ENCODE measurements at regions not wholly inside any gene's neighbourhood (a gene's known extent, or its start where the extent isn't known, plus 50 kb on each side); places are given as distances from the start of the nearest gene placed in this dataset.
"Not testable (repeated sequence)": the region's sequence is repeated elsewhere in the genome, so short reads cannot be mapped to it uniquely, and the experiment has no call there.

DNA sequence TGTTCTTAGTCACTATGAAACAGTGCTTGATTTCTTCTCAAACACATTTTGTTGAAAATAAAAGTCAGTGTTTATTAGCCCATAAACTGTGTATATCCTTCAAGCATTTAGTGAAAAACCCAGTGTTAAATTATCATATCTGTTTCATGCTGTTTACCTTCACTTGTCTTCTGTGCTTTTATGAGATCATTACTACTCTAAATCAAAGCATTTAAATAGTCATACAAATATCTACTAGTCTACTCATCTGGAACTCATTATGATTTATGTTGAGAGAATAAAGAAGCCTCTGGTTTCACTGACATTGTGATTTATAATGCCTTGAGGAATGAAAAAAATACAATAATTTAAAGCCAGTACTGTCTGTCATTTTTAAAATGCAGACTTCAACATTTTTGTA lies 366.5 kb downstream of the SLCO4C1 start:
- DNase-seq (ENCODE audit: low spot score) = no peak

DNA sequence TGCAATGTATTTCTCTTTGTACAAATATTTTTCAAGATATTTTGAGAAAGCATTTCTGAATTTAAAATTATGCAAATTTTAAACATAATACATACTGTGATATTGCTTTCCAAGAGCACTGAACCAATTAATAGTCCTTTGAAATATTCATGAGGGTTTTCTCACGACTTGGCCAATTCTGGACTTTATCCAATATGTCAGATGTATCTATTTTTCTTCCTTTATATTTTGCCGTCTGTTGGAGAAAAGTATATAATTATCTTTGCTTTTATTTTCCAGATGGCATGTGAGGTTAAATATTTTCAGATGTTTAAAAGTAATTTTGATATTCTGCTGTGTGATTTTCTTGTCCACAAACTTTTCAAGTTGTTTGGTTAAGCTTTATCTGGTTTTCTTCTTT lies 378.9 kb downstream of the SLCO4C1 start:
- DNase-seq (ENCODE audit: low spot score) = no peak

DNA sequence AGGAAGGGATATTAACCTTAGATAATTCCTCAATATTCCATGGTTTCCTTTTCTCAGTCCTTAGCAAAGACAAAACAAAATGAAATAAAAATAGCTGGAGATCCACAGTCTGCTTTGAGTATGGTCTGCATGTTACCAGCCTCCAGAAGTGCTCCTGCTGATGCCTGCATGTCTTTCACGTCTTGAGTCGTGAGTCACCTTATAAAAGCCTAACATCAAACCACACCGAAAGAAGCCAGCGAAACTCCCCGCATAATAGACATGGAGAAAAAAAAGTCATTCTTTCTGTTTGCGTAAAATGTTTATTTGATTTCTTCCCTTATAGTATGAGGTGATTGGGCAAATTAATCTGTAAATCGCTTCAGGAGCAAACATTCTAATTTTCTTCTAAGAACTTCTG lies 380.5 kb downstream of the SLCO4C1 start:
- DNase-seq (ENCODE audit: low spot score) = peak; percentile 14

DNA sequence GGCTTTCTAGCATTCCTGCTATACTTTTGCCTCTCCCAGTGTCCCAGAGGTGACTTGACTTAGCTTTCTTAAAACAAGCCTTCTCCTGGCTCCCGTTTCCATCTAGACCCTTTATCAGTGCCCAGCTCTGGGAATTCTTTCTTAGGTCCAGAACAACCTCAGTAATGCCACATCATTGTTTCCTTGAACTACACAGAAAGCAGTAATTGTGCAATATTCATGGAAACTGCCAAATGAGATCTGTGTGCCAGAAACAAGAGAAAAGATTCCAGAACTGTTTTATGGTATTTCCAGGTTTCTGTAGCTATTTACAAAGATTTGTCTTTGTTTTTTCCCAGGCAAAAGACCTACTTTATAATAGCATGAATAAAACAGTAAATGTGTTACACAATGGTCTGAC lies 391.3 kb downstream of the SLCO4C1 start:
- DNase-seq (ENCODE audit: low spot score) = no peak

DNA sequence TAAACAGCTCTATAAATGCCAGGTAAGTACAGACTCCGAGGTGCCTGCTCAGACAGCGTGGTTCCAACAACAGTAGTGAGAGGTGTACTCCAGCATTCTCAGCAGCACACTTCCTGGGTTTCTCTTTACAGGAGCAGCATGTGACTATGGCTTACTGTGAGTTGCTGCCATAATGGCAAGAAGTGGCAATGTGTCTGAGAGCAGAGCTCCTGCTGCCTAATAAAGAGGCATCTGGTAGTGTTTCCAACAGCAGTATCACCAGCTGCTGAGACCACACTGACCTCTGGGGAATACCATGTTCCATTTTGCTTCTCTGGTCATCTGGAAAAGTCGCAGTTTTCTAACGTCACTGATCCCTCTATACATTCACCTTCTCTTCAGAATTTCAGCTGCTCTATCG lies 398.2 kb downstream of the SLCO4C1 start:
- peak; percentile 19 for DNase-seq (ENCODE audit: low spot score)

DNA sequence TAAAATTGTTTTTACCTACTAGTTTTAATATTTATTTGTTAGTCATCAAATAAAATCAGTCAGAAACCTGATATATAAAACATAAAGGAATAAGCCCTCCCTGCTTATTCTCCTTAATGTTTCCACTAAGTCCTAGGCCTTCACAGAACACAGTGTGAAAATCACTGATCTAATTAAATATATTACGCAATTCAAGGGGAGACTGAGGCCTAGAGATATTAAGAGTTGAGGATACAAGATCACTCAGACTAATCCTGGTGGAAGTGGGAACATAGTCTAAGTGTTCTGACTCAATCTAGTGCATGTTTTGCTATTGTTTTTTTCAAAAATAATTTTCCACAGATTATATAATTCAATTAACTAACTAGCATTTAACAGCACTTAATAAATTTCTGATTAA lies 401.1 kb downstream of the SLCO4C1 start:
- no peak for DNase-seq (ENCODE audit: low spot score)

DNA sequence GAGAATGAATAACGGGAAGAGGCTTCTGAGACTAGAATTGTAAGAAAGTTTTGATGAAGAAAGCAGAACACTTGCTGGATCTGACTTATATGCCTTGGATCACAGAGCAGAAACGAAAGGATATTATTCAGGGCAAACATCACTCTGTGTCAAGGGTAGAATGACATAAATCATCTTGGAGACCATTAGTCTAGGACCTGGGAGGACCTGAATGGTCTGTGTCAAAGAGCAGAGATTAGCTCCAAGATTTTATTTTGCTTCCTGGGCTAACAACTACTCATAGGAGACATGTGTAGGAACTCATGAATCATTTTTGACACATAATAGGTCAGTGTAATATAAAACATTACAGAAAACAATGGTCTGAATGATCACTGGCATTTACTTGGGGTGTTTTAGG lies 417.9 kb downstream of the SLCO4C1 start:
- DNase-seq (ENCODE audit: low spot score) = peak; percentile 7

DNA sequence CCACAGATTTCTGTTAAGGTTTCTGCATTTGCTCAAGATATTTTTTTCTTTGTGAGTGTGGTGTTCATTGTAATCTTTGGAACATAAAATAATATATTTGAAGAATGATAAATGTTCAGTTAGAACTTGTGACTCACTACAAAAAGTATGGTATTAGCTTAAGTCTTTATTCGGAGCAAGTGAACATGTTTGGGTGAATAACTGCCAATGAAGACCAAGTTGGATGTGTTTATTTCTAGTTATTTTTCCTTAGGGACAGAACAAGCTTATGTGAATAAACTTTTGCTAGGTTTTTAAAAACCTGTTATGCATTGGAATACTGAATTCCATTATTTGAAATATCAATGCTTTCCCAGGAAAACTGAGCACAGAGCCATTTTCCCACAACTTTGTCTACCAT lies 418.6 kb downstream of the SLCO4C1 start:
- DNase-seq (ENCODE audit: low spot score) = no peak

DNA sequence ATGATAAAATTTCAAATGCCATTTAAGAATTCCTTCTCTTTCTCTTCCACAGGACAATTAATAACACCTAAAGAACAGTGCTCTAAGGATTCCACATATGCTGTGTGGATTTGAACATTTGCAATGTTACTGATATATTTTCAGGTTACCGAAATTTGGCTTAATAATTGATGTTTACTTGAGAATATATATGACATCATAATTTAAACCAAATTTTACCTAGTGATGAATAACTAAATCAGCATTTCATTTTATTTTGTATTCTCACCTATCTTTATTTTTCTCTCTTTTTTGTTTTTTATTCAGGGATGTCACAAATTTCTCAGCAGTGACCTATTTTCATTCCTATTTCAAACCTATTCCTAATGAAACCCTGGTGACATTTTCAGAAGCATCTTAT lies 429.6 kb downstream of the SLCO4C1 start:
- DNase-seq (ENCODE audit: low spot score) = no peak

DNA sequence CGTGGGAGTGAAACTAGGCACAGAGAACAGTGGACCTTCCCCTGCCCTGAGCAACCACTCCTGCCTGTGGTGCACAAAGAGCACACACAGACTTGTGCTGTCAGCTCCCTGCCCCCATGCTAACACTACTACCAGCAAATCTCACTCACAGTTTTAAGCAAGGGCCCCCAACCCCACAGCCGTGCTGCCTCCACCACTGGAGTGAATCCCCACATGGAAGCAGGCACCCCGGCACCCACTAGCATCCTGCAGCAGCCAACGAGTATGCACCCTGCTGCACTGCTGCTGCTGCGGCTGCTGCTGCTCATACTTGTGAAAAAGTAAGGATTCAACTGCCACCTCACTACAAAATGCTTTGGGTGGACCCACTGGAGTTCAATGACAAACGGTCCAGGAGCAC lies 435.5 kb downstream of the SLCO4C1 start:
- no peak for DNase-seq (ENCODE audit: low spot score)

DNA sequence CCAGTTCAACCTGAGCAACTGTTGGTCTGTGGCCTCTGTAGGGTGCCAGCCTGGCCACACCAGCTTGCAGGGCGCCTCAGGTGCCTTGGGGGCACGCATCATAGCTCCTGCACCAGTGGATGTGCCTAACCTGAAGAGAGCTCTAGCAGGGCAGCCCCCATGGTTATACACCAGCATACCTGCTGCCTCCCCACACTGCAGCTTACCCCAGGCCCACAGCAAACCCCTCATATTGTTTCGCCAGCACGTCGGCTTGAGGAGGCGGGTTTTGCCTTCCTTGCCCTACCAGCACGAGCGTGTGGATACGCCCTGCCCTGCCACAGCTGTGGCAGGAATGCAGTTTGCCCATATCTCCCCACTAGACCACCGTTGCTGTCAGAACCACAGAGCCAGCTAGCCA lies 435.9 kb downstream of the SLCO4C1 start:
- no peak for DNase-seq (ENCODE audit: low spot score)

DNA sequence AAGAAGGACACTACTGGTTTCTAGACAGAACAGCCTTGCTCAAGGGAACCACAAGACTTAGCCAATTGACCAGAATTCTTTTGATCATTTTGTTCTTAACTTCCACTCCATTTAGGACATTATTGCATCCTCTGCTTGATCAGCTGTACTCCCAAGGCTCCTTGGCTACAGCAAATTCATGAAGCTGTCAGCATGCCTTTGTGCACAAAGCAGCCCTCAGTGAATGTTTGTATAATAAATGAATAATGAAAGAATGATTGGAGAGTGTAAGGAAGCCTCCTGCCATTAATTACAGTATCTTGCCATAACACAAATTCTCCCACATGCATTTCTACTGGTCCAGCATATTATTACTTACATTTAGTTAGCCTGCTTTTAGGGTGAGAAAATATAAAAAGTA lies 449.6 kb downstream of the SLCO4C1 start:
- DNase-seq (ENCODE audit: low spot score) = no peak

DNA sequence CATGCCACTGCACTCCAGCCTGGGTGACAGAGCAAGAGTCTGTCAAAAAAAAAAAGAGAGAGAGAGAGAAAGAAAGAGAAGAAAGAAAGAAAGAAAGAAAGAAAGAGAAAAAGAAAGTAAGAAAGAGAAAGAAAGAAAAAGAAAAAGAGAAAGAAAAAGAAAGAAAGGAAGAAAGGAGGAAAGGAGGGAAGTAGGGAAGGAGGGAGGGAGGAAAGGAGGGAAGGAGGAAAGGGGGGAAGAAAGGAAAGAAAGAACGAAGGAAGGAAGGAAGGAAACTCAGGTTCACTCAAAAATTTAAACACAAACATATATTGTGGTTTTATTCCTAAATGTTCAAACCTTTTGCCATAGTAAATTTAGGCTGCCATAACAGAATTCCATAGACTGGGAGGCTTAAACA lies 453.0 kb downstream of the SLCO4C1 start:
- DNase-seq (ENCODE audit: low spot score) = no peak

DNA sequence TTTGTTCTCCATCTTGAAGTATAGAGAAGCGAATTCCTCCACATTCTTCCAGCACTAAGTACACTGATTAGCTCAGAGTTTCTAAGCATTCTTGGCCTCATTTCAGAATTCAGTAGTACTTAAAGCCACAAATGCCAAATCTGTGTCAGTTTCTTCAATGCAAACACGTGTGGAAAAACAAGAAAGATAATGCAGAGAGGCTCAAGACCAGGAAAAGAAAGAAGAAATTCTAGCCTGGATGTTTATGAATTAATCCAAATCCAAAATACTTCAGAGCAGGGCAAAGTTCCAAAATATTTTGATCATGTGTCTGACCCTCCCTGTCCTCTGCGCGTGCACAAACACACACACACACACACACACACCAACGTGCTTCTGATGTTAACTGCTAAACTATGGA lies 457.6 kb downstream of the SLCO4C1 start:
- DNase-seq (ENCODE audit: low spot score) = no peak

DNA sequence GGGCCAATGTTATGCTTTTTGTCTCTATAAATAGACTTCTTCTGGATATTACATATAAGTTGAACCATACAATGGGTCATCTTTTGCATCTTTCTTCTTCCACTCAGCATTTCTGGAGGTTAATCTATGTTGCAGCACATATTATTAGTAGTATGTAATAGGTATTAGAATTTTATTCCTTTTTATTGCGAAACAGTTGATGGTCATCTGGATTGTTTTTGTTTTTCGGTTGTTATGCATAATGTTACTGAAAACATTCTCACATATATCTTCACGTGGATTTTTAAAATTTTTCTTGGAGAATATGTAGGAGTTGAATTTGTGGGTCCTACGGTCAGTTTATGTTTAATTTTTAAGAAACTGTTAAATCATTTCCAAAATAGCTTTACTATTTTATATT lies 466.8 kb downstream of the SLCO4C1 start:
- DNase-seq (ENCODE audit: low spot score) = no peak

DNA sequence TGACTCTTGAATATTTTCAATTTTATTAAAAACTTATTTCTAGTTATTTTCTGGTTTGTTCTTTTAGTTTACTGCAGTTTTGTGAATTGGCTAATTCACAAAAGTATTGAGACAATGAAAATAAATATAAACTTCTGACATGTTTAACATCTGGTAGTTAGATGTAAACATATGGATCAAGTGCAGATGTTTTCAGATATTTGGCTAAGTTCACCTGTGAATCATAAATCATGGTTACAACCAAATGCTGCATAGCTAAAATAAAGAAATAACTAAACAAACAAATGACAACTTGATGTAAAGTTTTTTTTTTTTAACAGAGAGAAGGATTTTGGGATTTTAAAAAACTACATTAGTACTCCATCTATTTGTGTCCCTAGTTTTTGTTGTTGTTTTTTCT lies 484.6 kb downstream of the SLCO4C1 start:
- no peak for DNase-seq (ENCODE audit: low spot score)

DNA sequence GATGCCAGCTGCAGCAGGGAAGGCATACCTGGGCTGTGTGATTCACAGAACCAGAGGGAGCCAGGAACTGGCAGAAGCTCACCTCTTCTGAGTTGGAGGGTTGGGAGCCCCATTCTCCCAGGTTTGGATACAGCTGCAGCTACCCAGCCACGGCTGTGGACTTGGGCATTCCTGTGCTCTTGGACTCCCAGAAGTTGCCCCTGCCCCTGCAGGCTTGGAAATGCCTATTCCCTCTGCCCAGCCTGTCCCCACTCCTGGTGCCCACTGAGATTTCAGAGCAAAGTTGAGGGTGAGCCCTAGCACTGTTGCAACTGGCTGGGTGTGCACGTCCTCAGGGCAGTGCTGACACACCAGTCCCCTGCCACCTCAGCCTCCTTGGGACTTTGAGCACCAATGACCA lies 489.7 kb downstream of the SLCO4C1 start:
- no peak for DNase-seq (ENCODE audit: low spot score)

DNA sequence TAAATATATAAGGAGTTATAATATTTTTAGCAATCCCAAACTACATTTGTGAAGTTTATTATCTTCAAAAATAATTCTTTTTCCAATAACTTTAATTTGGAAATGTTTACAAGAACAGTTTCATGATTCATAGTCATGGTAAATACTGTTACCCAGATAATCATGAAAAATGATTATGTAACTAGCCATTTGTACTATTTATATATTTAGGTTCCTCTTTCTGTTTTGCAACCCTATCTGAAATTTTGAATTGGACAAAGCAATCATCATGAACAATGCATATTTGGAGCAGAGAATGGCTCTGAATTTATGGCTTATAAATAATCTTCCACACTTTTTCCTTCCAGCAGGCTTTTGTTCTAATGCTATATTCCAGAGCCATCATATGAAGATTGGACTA lies 499.7 kb downstream of the SLCO4C1 start:
- no peak for DNase-seq (ENCODE audit: low spot score)

DNA sequence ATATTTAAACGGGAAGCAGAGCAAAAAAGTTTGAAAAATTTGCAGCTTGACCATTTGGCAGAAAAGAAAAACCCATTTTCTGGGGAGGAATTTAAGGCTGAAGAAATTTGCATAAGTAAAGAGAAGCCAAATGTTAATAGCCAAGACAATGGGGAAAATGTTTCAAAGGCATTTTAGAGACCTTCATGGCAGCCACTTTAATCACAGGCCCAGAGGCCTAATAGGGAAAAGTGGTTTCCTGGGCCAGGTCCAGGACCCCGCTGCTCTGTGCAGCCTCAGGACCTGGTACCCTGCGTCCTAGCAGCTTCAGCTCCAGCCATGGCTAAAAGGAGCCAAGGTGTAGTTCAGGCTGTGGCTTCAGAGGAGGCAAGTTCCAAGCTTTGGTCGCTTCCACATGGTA lies 507.3 kb downstream of the SLCO4C1 start:
- no peak for DNase-seq (ENCODE audit: low spot score)

DNA sequence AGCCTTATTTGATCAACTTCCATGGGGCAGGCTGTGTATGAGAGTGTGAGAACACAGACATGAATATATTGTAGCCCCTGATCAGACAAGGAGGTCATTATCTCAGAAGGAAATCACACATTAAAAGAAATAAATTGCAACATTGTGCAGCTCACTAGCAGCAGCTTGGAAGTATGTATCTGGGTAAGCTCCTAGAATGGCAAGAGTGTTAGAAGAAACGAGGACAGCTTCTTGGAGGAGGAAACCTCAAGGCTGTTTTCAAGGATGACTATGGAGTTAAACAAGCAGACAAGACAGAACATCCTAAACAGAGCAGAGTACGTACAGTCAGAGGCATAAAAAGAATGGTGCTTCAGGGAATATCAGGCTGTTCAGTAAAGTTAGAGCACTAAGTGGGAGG lies 511.0 kb downstream of the SLCO4C1 start:
- no peak for DNase-seq (ENCODE audit: low spot score)

DNA sequence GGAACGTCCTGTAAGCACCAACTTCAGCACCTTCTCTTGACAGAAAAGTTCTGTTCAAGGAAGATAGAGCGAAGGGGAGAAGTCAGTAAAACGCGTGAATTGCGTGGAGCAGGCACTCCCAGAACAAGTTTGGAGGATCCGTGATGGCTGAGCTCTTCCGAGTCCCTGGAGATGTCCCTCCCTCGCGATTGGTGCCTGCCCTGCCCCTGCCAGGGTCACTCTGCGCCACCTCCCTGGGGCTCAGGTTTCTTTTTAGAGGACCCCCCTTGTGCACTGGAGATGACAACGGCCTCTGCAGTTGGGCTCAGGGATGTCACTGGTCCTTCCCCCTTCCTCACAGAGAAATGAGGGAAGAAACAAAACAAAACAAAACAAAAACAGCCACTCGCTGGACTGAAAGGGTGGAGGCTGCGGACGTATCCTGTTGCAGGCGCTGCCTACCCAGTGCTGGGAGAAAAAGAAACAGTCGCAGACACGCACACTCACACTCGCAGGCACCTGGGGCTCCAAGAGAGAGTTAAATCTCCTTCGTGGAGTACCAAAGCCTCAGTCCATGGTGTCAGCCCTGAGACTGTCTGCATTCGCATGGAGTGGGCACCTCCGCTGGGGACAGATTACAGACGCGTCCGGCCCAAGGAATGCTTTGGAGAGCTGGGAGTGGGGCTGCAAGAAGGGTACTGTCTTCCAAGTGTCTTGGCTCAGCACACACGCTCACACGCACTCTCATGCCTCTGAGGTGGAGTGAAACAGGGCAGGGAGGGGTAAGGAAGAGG lies 512.7 kb downstream of the SLCO4C1 start:
- DNase-seq (ENCODE audit: low spot score) = no peak

DNA sequence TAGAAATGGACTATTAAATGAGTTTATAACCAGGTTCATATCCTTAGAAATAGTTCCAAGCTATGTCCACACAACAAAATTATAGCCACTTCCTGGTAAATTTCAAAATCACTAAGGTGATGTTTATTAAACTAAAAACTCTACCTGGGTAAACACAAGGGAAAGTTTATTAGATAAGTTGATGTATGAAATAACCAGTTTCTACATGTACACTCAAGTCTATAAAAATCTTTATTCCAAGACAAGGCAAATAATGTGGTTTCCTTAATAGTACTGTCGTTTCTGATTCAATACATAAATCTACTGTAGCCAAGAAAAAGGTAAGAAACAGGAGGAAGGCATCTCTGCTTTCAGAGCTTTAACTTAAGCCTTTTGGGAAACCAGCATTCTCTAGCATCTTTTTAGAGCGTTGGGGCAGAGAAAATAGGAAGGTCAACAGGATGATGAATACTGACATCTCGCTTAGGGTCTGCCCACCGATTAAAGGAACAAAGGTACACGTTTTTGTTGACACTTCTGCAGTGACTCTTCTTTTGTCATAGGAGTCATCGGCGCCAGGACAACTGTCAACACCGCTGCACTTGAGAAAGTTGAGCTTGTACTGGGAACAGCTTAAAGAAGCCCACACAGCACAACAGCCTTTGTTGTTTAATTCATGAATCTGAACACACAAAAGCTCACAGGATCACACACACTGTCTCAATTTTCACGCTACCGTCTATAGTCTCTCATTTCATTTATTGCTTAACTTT lies 513.6 kb downstream of the SLCO4C1 start:
- DNase-seq (ENCODE audit: low spot score) = no peak

DNA sequence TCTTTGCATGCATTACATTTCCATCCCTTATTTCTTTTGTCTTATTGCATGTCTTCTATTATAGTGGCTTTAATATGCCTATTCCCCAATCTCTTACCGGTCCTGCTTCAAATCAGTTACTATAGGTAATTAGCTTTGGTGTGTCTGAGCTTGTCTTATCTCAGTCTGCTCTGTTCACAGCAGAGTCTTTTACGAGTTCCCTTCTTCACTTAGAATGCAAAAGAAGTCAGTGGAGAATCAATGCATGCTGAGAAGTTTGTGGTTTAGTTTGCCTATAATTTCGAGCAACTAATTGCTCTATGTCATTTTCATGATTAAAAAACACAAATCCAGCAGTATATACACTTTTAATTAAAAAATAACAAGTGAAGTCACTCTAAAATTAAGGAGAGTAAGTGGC lies 545.0 kb downstream of the SLCO4C1 start:
- DNase-seq (ENCODE audit: low spot score) = no peak

DNA sequence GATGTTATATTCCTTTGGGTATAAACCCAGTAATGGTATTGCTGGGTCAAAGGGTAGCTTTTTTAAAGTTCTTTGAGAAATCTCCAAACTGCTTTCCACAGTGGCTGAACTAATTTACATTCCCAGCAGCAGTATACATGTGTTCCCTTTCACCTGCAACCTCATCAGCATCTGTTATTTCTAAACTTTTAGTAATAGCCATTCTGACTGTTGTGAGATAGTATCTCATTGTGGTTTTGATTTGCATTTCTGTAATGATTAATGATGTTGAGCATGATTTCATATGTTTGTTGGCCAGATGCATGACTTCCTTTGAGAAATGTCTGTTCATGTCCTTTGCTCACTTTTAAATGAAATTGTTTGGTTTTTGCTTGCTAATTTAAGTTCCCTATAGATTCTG lies 553.1 kb downstream of the SLCO4C1 start:
- DNase-seq (ENCODE audit: low spot score) = not testable (repeated sequence)

Data from iPS-NIHi11 (cell line).